HG03354 (cell line): ENCODE measurements at regions not wholly inside any gene's neighbourhood (a gene's known extent, or its start where the extent isn't known, plus 50 kb on each side); places are given as distances from the start of the nearest gene placed in this dataset.

Experiments used
- ATAC-seq: cut with Tn5 transposase; IDR thresholded peaks from one replicate; pipeline ENCODE4 v1.9.1; 2021; ENCODE audit warnings: mild to moderate bottlenecking; ENCODE audit not compliant: unreplicated experiment, poor library complexity, severe bottlenecking

DNA sequence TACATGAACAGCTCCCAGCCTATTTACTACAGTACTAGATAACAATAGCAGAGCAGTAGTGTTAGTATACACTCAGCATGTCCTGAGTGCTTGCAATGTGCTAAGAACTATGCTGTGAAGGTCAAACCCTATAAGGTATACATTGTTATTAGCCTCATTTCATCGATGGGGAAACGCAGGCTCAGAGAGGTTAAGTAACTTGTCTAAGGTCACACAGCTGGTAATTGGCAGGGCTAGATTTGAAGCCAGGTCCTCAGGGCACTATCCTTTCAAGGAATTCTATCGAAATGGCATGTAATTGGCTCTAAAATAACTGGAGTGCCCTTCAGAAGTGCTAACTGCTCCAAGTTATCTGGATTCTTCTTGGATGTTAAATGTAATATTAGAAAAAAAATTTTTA, 295.6 kb downstream of the ZNF536 start:
- no peak for ATAC-seq

DNA sequence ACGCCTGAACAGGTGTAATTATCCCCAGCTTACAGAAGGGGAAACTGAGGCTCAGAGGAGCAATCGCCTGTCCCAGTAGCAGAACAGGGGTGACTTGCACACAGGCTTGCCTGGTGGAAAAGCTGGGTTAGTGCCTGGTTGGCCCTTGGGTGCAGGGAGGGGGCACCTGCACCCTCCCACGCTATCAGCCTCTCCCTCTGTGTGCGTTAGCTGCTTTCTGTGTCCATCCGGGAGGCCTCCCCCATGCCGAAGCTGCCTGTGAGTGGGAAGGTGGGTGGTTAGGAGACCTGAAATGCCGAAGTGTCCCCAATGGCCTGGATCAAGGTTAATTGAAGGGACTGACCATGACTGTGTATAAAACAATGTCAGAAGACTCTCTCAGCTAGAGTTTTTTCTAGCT, 295.0 kb downstream of the ZNF536 start:
- ATAC-seq: no peak

DNA sequence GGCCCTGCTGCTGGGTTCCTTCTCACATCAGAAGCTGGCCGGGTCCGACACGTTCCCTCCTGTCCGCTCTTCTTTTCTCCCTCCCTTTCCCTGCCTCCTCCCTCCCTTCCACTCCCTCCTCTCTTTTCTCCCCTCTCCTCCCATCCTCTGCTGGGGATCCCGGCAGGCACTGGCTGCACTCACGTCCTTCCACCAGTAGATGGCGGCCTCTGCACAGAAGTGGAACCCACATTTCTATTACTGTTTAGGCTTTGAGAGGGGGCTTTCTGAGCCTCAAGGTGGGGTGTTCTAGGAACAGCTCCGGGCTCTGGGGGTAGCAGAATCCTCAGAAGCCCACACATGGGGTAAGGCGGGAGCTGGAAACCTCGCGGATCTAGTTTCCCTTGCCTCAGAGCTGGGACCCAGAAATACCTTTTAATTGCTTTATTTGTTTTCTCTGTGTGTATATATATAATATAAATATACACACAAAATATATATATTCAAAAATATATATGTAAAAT, 294.2 kb downstream of the ZNF536 start:
- no peak for ATAC-seq

DNA sequence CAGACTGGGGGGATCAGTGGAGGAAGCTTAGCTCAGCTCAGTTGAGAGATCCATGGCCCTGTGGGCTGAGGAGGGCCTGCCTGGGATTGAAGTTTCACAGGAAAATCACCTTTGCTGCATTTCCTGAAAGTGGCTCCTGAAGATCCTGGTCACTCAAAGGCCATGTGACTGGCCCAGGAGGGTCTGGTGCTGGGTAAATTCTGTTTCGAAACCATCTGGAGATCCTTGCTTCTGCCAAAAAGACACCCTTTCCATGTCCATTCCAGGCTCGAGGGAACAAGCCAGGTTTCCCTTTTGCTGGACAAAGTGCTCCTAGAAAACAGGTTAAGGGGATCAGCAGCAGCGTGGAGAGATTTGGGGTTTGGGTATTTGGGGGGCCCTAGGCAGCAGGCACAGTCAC, 293.3 kb downstream of the ZNF536 start:
- no peak for ATAC-seq

DNA sequence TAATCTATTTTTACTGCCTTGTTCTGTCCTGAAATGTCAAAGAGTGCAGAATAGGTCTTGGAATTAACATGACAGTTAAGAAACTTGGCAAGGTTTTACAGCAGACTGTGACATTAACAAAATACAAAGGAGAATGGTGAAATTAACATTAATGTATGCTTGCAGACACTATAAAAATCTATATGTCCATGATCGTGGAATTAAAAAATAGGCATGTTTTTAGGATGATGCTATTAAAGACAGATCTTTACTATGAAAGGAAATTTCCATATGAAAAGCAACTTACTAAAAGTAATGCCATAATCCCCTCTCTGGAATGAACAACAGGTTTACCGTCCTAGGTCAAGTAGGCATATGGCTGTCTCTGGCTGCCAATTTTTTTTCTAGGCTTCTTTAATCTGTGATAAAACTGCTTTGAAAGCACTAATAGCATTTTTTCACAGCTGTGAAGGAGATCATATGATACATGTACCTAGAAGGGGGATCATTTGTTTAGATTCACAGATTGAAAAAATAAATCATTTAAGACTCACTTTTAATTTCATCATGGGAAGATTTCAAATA, 291.5 kb downstream of the ZNF536 start:
- ATAC-seq: no peak

DNA sequence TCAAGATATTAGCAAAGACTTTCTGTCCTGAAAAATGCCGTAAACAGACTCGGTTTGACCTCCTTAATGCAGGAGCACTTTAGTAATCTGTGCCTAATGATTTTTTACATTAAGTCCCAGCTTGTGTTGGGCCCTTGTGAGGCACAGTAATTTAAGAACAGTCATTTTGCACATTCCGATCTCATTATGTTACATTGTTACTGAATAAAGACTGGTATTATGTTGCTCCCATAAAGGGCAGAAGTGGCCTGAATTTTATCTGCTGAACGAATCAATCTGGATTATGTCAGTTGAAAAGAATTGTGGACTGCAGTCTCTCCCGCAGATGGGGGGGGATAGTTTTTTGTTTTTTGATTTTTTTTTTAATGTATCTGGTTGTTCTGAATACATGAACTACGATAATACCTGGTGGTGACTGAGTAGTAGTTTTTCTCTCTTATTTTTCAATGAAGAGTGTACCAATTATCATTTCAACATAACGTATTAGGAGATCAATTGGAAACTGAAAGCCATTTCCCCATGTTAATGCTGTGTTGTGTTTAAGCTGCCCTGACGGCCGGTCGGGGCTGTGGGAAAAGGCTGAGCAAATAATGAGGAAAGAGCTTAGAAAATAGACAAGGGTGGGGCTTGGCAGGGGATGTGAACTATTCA, 290.2 kb downstream of the ZNF536 start:
- no peak for ATAC-seq

DNA sequence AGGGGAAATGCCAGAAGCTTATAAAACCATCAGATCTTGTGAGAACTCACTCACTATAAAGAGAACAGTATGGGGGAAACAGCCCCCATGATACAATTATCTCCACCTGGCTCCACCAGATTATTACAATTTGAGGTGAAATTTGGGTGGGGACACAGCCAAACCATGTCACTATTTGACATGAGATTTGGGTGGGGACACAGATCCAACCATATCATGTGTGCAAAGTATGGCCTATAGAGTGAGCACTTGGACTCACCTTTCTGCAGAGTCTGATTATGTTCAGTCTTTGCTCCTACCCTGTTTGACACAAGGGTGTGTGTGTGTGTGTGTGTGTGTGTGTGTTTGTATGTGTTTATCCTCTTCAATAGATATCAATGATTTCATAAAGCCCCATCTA, 287.5 kb downstream of the ZNF536 start:
- ATAC-seq: no peak

DNA sequence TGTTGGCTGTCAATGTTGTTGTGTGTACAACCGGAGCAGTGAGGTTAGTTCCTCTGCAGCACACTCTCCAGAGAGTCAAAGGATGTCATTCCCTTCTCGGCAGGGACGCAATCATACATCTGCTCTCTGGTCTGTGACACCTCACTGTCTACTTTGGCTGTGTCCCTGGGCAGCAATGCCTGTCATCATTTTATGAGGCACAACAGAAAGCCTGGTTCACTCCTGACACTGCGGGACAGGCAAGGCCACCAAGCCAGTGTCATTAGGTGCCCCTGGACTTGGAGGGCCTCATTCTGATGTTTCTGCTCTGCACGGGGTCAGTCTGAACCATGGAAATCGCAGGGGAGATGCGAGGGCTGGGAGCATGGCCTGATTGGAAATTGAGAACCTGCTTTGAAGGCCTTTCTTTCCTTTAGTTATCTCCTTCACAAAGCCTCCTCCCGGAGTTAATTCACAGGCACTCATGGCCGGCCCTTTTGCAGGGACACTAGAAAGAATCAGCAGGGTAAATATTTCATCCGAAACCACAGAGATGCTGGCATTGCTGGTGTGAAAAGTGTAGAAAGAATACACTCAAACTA, 284.4 kb downstream of the ZNF536 start:
- ATAC-seq: no peak

DNA sequence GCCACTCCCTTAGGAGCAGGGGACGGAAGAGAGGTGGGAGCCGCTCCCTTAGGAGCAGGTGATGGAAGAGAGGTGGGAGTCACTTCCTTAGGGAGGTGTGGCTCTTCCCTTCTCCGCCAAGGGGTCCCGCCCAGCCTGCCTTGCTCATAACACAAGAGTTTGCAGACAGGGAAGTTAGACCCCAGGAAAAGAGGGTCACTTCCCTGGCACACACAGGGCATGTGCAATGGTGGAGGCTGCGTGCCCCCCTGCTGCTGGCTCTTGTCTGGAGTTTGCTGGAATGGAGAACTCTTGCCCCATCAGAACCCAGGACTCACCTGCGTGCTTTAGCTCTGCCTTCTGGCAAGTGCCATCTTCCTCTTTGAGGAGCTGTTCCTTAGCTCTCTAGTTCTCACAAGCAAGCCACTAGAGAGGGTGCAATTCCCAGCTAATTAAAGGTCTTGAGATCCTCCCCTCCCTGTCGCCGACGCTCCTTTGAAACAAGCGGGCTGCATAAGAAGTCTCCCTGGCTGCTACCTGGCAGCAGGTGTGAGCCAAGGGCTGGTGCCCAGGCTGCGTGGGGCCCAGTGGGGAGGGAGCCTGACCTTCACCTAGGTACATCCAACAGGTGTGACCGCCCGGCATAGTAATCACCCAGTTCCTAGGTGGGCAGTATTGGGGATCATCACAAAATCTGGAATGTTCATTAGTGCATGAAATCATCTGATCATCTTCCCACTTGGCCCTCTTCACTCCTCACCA, 281.6 kb downstream of the ZNF536 start:
- no peak for ATAC-seq

DNA sequence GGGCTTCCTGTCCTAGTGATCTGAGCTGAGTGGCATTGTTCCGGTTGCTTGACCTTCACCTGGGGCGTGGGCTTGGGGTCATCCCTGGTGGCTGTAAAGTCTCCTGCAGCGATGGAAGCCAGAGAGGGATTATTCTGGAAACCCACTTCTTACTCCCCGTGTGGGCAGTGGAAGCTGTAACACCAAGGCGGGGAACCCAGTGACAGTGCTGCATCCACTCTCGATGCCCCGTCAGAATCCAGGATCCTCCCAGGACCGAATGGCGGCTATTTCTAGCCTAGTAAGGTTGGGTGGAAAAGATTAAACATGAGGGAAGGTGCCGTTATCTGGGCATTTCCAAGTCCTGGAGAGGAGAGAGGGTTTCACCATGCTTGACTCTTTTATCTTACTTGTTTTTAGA, 280.6 kb downstream of the ZNF536 start:
- no peak for ATAC-seq

DNA sequence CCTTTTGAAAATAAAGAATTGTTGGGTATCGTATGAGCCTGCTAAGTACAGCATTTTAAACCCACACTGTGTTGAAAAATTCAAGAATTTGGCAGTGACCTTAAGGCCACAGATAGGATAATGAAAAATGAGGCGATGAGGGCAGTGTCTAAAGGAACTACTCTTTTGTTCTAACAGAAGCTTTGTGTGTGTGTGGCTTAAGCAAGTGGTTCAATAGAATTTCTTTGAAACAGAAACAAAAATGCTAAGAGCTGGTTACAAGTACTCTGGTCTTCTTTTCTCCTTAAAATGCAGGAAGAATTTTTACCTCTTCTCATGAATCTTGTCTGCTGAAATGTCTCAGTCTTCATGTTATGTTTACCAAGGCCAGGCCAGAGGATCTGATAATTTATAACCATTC, 279.5 kb downstream of the ZNF536 start:
- ATAC-seq: no peak

DNA sequence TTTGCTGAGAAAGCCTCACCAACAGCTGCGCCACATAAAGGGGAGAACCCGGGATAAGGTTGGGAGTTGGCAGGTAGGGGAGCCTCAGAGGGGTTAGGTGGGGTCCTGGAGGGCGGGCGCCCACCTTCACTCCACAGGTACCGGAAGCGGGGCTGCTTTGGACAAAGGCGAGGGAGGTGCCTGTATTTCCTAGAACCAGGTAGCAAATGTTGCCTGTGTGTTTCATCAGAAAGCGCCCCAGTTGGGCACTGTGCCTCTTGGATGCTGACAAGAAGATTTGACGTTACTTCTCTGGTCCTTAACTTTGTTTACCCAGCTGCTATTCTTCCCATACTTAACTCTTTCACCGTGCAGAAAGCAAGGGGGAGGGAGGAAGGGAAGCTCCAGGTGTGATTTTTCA, 278.9 kb downstream of the ZNF536 start:
- ATAC-seq: no peak

DNA sequence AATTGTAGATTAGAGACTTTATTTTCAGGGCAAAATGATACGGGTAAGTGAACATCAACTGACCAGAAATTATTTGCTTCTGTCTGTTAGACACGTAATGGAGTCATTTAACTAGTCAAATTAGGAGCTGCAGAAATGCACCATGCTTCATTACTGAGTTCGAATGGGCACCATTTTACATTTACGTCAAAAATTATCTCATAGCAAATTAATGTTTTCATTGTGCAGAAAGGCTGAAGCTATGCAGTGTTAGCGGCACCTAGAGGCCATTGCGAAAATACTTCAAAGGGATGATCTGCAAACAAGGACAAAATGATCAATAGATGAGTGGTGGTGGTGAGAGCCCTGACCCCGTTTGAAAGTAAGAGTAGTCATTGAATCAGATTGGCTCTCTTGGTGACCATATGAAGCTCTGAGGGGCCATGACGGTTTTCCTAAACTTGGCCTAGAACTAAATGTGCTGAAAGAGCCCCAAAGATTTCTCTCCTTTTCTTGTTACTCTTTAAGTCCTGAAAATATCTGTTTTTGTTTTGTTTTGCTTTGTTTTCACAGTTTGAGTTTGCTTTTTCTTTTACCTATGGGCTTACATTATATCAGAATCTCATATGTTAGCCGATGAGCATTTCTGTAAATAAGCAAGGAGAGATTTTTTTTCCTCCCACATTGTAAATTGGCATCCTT, 277.9 kb downstream of the ZNF536 start:
- ATAC-seq: no peak

DNA sequence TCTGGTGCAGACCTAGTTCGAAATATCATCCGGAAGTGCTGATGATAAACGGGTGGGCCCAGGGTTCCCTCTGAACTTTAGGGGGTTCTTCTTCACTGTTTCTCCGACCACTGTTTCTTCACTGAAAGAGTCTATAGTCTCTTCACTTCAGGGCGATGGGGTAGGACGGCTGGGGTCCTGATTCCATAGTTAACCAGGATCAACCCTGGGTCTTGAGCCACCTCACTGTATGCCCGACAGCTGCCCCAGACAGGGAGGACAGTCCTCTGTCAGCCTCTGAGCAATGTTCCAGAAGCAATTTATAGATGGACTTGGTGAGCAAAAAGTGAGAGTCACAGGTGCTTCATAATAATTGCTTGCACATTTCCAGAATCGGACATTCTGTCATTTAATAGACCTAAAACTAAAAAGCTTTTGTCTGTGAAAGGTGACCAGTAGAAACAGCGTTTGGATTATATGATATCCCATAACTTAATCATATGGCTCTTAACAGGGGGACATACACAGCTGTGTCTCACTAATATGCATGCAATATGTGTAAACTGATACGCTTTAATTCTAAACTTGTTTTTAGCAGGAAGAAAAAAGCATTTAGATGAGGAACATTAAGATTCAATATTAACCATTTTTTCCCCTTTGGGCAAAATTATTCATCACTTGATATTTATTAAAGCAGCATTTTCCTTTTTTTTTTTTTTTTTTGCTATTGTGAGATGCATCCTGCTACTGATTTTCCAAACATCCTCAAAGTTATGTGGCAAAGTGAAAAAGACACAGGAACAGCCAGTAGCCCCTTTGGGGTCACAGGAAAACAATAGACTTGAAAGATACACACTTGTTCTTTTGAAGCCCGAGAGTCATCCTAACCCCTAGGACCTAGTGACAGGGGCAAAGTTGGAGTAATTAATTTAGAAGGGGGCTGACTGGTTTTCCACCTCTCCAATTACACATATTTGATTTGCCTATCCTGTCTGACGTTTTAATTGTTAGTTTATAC, 277.0 kb downstream of the ZNF536 start:
- ATAC-seq: no peak

DNA sequence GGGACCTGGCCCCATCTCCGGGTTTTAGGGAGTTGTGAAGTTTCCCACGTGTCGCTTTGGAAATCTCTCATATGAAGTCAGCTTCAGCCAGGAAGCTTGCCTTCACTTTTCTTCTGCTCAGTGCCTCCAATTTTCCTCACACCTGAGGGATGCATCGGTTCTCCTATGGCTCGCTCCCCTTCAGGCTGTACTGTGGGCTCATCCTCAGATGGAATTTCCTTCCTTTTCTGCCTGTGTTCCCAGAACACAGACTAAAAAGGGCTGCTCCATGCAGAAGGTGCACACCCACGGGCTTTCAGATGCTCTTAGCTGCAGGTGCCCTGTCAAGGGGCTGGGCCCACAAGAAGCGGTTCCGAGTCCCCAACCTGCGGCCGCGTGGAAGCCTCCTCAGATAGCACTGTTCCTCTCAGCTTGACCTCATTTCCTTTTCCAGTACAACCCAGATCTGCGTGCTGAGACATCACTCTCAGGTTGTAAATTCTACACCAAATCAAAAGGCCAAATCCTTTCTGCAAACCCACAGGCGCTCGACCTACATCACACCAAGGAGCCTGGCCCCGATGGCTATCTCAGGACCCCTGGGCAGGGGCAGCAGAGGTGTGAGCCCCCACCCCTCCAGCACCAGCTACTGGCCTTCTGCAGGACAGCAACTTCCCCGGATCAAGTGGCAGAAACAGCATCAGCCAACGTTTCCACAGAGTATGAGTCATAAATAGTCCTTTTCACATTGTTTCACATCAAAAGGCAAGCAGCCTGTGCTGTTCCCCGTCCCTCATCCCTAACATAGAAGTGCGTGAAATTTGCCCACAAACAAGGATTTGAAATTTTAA, 275.9 kb downstream of the ZNF536 start:
- no peak for ATAC-seq

DNA sequence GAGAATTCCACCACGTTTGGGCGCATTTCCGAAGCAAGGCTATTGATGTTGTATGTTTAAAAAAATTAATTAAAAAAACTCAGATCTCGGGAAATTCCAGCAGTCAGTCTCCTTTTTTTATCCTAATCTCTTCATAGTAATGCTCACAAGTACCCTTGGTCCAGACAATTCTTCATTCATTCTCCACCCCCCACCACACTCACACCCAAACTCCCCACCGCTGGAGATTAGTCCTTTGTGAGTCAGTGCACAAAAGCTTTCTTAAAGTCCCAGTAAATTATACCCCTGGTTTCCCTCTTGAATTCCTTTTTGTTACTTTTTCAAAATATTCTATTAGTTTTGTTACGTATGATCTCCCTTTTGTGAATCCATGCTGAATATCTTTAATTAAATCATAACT, 274.6 kb downstream of the ZNF536 start:
- no peak for ATAC-seq

DNA sequence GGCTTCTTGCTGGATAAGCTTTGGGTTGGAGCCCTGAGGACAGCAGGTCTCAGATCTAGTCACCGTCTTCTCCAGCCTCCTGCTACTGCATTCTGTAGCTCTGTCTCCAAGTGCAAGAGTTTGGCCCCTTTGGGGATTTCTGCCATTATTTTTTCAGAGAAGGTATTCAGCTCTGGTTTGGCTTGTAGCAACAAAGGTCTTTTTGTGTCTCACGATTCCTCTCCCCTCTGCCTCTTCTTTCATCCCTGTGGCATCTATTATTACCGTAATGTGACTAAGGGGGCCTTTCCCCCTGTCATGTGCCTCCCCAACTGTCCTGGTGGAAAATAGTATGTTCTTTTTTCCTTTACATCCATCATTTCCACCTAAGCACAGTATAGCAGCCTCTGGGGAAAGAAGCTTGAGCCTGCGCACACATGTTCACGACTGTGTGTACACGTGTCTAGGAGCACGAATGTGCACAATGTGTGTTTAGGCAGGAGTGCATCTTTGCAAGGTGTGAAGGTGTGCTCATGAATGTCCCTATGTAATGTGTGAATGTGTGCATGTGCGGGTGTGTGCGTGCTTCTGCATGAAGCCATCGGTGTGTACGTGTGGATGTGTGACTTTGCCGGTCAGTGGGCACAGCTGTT, 273.9 kb downstream of the ZNF536 start:
- no peak for ATAC-seq
